Liver (tissue), 3 donors: ENCODE measurements at regions not wholly inside any gene's neighbourhood (a gene's known extent, or its start where the extent isn't known, plus 50 kb on each side); places are given as distances from the start of the nearest gene placed in this dataset.

Experiments used
- CTCF ChIP-seq: fragments of 150-350 bp; IDR thresholded peaks from 2 replicates; pipeline ENCODE4 v1.5.1; 2017; ENCODE audit warnings: improper control_type of control experiment, low read depth, low read length; ENCODE audit not compliant: missing input control
- EGR1 ChIP-seq, 2 donors: IDR thresholded peaks; 2 replicates each; pipeline ENCODE4 v1.6.1; 2016 to 2018; ENCODE audit warnings: antibody characterized with exemption in 2 of 2, low read depth in 2 of 2
- FOXA1 ChIP-seq: IDR thresholded peaks from 2 replicates; pipeline ENCODE4 v1.6.1; 2016; ENCODE audit warnings: antibody characterized with exemption
- GABPA ChIP-seq, 2 donors: IDR thresholded peaks in 1 of 2; conservative IDR thresholded peaks in 1 of 2; 2 replicates each; pipeline ENCODE4 v1.6.1; 2016; ENCODE audit warnings: antibody characterized with exemption in 2 of 2, mild to moderate bottlenecking in 1 of 2, moderate library complexity in 1 of 2
- HNF4G ChIP-seq: IDR thresholded peaks from 2 replicates; pipeline ENCODE4 v1.6.1; 2016; ENCODE audit warnings: antibody characterized with exemption
- JUND ChIP-seq, 2 donors: IDR thresholded peaks; 2 replicates each; pipeline ENCODE4 v1.6.1; 2016; ENCODE audit warnings: antibody characterized with exemption in 2 of 2
- RAD21 ChIP-seq, 2 donors: IDR thresholded peaks; 2 replicates each; pipeline ENCODE4 v1.6.1; 2016; ENCODE audit warnings: antibody characterized with exemption in 2 of 2, mild to moderate bottlenecking in 2 of 2
- REST ChIP-seq: IDR thresholded peaks from 2 replicates; pipeline ENCODE4 v1.6.1; 2016; ENCODE audit warnings: antibody characterized with exemption, mild to moderate bottlenecking
- SP1 ChIP-seq: IDR thresholded peaks from 2 replicates; pipeline ENCODE4 v1.6.1; 2018; ENCODE audit warnings: antibody characterized with exemption, mild to moderate bottlenecking
- TAF1 ChIP-seq: conservative IDR thresholded peaks from 2 replicates; pipeline ENCODE4 v1.6.1; 2016; ENCODE audit warnings: antibody characterized with exemption, mild to moderate bottlenecking
- YY1 ChIP-seq: IDR thresholded peaks from 2 replicates; pipeline ENCODE4 v1.6.1; 2016; ENCODE audit warnings: antibody characterized with exemption, mild to moderate bottlenecking
- TF ChIP-seq, protein P1 (sequence below): IDR thresholded peaks from 2 replicates; pipeline ENCODE4 v1.6.1; 2016; ENCODE audit warnings: antibody characterized with exemption
- TF ChIP-seq, protein P2 (sequence below): IDR thresholded peaks from 2 replicates; pipeline ENCODE4 v1.6.1; 2016; ENCODE audit warnings: antibody characterized with exemption
- TF ChIP-seq, protein P3 (sequence below): IDR thresholded peaks from 2 replicates; pipeline ENCODE4 v1.6.1; 2016; ENCODE audit warnings: antibody characterized with exemption
- donor health status: healthy.
- donor health status: healthy.

GRCh38 chr10:55943403-55943802, 417.7 kb downstream of the ZWINT start:
- TF ChIP-seq GABPA (IDR thresholded peaks at IDR 0.05 in 1 of 2, conservative IDR thresholded peaks at IDR 0.05 in 1 of 2) (no peak), CTCF (no peak), REST (no peak), TAF1 (no peak), RAD21 (IDR thresholded peaks at IDR 0.05) (no peak), YY1 (no peak), JUND (IDR thresholded peaks at IDR 0.05) (no peak), FOXA1 (no peak), HNF4G (no peak), EGR1 (IDR thresholded peaks at IDR 0.05; ENCODE audit: low read depth in 2 of 2) (no peak), SP1 (no peak)
- TF ChIP-seq, protein P1, sequence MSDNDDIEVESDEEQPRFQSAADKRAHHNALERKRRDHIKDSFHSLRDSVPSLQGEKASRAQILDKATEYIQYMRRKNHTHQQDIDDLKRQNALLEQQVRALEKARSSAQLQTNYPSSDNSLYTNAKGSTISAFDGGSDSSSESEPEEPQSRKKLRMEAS, result no peak
- TF ChIP-seq, protein P2, sequence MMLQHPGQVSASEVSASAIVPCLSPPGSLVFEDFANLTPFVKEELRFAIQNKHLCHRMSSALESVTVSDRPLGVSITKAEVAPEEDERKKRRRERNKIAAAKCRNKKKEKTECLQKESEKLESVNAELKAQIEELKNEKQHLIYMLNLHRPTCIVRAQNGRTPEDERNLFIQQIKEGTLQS, result no peak
- TF ChIP-seq, protein P3, sequence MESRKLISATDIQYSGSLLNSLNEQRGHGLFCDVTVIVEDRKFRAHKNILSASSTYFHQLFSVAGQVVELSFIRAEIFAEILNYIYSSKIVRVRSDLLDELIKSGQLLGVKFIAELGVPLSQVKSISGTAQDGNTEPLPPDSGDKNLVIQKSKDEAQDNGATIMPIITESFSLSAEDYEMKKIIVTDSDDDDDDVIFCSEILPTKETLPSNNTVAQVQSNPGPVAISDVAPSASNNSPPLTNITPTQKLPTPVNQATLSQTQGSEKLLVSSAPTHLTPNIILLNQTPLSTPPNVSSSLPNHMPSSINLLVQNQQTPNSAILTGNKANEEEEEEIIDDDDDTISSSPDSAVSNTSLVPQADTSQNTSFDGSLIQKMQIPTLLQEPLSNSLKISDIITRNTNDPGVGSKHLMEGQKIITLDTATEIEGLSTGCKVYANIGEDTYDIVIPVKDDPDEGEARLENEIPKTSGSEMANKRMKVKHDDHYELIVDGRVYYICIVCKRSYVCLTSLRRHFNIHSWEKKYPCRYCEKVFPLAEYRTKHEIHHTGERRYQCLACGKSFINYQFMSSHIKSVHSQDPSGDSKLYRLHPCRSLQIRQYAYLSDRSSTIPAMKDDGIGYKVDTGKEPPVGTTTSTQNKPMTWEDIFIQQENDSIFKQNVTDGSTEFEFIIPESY, result no peak
